ENCODE measurements at regions not wholly inside any gene's neighbourhood (a gene's known extent, or its start where the extent isn't known, plus 50 kb on each side); places are given as distances from the start of the nearest gene placed in this dataset.
A peak's percentile ranks its signal among the peaks of the same experiment; 100 is the strongest.

DNA sequence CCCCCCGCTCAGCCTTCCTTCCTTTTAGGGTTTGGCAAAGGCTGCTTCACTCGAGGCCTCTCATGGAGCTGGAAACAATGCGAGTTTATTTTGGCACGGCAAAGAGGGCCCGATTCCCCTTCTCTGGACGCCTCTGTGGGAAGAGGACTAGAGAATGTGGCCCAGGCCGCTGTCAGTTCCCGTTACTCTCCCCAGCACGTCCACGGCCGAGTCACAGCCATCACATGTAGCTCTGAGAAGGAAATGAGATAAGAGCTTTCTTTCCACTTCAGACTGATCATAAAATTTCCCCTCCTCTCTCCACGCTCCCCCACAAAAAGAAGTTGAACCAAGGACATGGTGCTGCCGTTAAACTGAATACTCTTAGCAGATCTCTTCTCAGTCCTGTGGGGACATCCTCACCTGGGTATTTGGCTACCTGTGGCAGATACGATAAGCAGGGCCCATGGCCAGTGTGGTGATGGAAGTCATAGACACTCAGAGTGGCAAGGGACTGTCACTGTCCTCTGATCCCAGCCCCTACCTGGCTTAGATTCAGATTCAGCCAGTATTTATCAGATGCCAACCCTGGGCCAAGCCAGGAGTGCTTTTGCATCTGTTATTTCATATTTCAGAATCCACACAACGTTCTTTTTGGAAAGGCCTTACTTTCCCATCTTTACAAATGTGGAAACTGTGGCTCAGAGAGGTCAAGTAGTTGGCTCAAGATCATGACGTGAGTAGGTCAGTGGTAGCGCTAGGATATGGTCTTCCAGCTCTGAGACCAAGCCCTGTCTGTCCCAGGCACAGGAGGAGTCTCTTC, 101.2 kb downstream of the MCFD2 start:
- intact Hi-C loops (cut with micrococcal nuclease) (loop anchor here (2.0 to 5.0 kb wide), 3 partner anchors 33 to 73 kb away; no protein-coding TSS in a partner anchor), dilution Hi-C loops (cut with MboI; ENCODE audit: extremely low pct_ligation_motif_present, low sequenced_read_pairs) (no loop called here)
- peak overlapping the region; percentile 46 for H3K27ac ChIP-seq (ENCODE audit: insufficient read depth, low read depth, low read length)
- ChIA-PET POLR2A (no interaction called here), CTCF (interaction anchor here (1.0 to 4.0 kb wide), 13 partner anchors 9 to 72 kb away, joined by 3 to 21 read pairs (median 6); no protein-coding TSS in a partner anchor)
- H3K4me2 ChIP-seq (ENCODE audit: insufficient read depth, low read length): peak overlapping the region; percentile 42
- FAIRE-seq (peak; percentile 50), DNase-seq (ENCODE audit: low read depth, low spot score) (peak; percentile 95)
- H3K36me3 ChIP-seq (ENCODE audit: control insufficient read depth in 2 of 2, extremely low read depth in 1 of 2, insufficient read depth in 2 of 2, low read length in 2 of 2): no peaks in the 10 kb centered on the region
- peaks cover 17% of the 10 kb centered on the region for H3K4me1 ChIP-seq (ENCODE audit: control insufficient read depth, extremely low read depth, insufficient read depth, low read length)
- H3K27me3 ChIP-seq (ENCODE audit: control insufficient read depth in 2 of 2, insufficient read depth in 2 of 2, low read length in 2 of 2): no peaks in the 10 kb centered on the region
- no TSS peak for BruUV-seq (replicated peaks)
- H3K9ac ChIP-seq (replicated peaks; ENCODE audit: extremely low read depth, insufficient read depth, low read length): peak overlapping the region; percentile 4
- H4K20me1 ChIP-seq (replicated peaks; ENCODE audit: control insufficient read depth, extremely low read depth, insufficient read depth, low read length): no peaks in the 10 kb centered on the region
- H3K4me3 ChIP-seq (replicated peaks in 1 of 3; ENCODE audit: insufficient read depth in 1 of 3, low read depth in 1 of 3, low read length in 3 of 3): no peak overlapping the region
- H3K79me2 ChIP-seq (ENCODE audit: control insufficient read depth, insufficient read depth, low read length): no peaks in the 10 kb centered on the region
- TF ChIP-seq GATA2 (IDR thresholded peaks at IDR 0.05; ENCODE audit: insufficient read depth, insufficient read length, low read depth, low read length) (peak; percentile 48), MYC (IDR thresholded peaks at IDR 0.05; ENCODE audit: low read depth, low read length) (no peak), POLR2AphosphoS5 (IDR thresholded peaks at IDR 0.05; ENCODE audit: insufficient read depth, low read depth, low read length) (no peak)
- H3K9me1 ChIP-seq (replicated peaks; ENCODE audit: control insufficient read depth, extremely low read depth, insufficient read depth, low read length): no peaks in the 10 kb centered on the region
- no peaks in the 10 kb centered on the region for H3K9me3 ChIP-seq (replicated peaks; ENCODE audit: control insufficient read depth, insufficient read depth, low read length)
- H2AFZ ChIP-seq (ENCODE audit: low read depth, low read length): peak overlapping the region; percentile 75

- Histone ChIP-seq H3K27me3 (ENCODE audit: control insufficient read depth in 2 of 2, insufficient read depth in 2 of 2, low read length in 2 of 2) (no peaks in the 10 kb centered on the region), H3K4me2 (ENCODE audit: insufficient read depth, low read length) (no peak overlapping the region), H4K20me1 (replicated peaks; ENCODE audit: control insufficient read depth, extremely low read depth, insufficient read depth, low read length) (no peaks in the 10 kb centered on the region), H3K36me3 (ENCODE audit: control insufficient read depth in 2 of 2, extremely low read depth in 1 of 2, insufficient read depth in 2 of 2, low read length in 2 of 2) (no peaks in the 10 kb centered on the region), H3K9me3 (replicated peaks; ENCODE audit: control insufficient read depth, insufficient read depth, low read length) (no peaks in the 10 kb centered on the region), H2AFZ (ENCODE audit: low read depth, low read length) (peak overlapping the region; percentile 75), H3K9ac (replicated peaks; ENCODE audit: extremely low read depth, insufficient read depth, low read length) (no peak overlapping the region), H3K9me1 (replicated peaks; ENCODE audit: control insufficient read depth, extremely low read depth, insufficient read depth, low read length) (no peaks in the 10 kb centered on the region), H3K4me3 (replicated peaks in 1 of 3; ENCODE audit: insufficient read depth in 1 of 3, low read depth in 1 of 3, low read length in 3 of 3) (no peak overlapping the region), H3K79me2 (ENCODE audit: control insufficient read depth, insufficient read depth, low read length) (no peaks in the 10 kb centered on the region), H3K27ac (ENCODE audit: insufficient read depth, low read depth, low read length) (peak overlapping the region; percentile 46), H3K4me1 (ENCODE audit: control insufficient read depth, extremely low read depth, insufficient read depth, low read length) (peaks cover 17% of the 10 kb centered on the region)
- no TSS peak for BruUV-seq (replicated peaks)
- ChIA-PET CTCF (interaction anchor here (1.0 to 4.0 kb wide), 11 partner anchors 10 to 73 kb away, joined by 4 to 21 read pairs (median 7); no protein-coding TSS in a partner anchor), POLR2A (no interaction called here)
- FAIRE-seq (no peak), DNase-seq (ENCODE audit: low read depth, low spot score) (no peak)
- intact Hi-C loops (cut with micrococcal nuclease) (loop anchor here (2.0 to 5.0 kb wide), 3 partner anchors 34 to 74 kb away; no protein-coding TSS in a partner anchor), dilution Hi-C loops (cut with MboI; ENCODE audit: extremely low pct_ligation_motif_present, low sequenced_read_pairs) (no loop called here)
- TF ChIP-seq POLR2AphosphoS5 (IDR thresholded peaks at IDR 0.05; ENCODE audit: insufficient read depth, low read depth, low read length) (no peak), MYC (IDR thresholded peaks at IDR 0.05; ENCODE audit: low read depth, low read length) (no peak), EZH2 (IDR thresholded peaks at IDR 0.05; ENCODE audit: borderline replicate concordance, low read depth, low read length, severe bottlenecking) (no peak), JUN (IDR thresholded peaks at IDR 0.05; ENCODE audit: borderline replicate concordance, insufficient read depth, insufficient read length, low read depth) (no peak), GATA2 (IDR thresholded peaks at IDR 0.05; ENCODE audit: insufficient read depth, insufficient read length, low read depth, low read length) (no peak)
- TF ChIP-seq, protein P1, sequence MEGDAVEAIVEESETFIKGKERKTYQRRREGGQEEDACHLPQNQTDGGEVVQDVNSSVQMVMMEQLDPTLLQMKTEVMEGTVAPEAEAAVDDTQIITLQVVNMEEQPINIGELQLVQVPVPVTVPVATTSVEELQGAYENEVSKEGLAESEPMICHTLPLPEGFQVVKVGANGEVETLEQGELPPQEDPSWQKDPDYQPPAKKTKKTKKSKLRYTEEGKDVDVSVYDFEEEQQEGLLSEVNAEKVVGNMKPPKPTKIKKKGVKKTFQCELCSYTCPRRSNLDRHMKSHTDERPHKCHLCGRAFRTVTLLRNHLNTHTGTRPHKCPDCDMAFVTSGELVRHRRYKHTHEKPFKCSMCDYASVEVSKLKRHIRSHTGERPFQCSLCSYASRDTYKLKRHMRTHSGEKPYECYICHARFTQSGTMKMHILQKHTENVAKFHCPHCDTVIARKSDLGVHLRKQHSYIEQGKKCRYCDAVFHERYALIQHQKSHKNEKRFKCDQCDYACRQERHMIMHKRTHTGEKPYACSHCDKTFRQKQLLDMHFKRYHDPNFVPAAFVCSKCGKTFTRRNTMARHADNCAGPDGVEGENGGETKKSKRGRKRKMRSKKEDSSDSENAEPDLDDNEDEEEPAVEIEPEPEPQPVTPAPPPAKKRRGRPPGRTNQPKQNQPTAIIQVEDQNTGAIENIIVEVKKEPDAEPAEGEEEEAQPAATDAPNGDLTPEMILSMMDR (IDR thresholded peaks at IDR 0.05; ENCODE audit: extremely low read depth in 1 of 2, insufficient read depth in 1 of 2, low read depth in 1 of 2, low read length in 2 of 2): no peak
- TF ChIP-seq, protein P2, sequence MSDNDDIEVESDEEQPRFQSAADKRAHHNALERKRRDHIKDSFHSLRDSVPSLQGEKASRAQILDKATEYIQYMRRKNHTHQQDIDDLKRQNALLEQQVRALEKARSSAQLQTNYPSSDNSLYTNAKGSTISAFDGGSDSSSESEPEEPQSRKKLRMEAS (IDR thresholded peaks at IDR 0.05; ENCODE audit: insufficient read depth, insufficient read length): no peak
These were observed 101.9 kb downstream of the MCFD2 start for GRCh38 chr2:46813680-46814079.
